BE2C (cell line): ENCODE measurements at regions not wholly inside any gene's neighbourhood (a gene's known extent, or its start where the extent isn't known, plus 50 kb on each side); places are given as distances from the start of the nearest gene placed in this dataset.

Experiments used
- DNase-seq: peaks from one replicate; pipeline ENCODE4 v3.0.0-alpha.2; 2020
- H3K27me3 ChIP-seq: fragments of 250-450 bp; sonication (Bioruptor Pico); 2 replicates; pipeline ENCODE4 v1.5.1; 2020; ENCODE audit warnings: mild to moderate bottlenecking
- H3K36me3 ChIP-seq: fragments of 250-450 bp; sonication (Bioruptor Pico); 2 replicates; pipeline ENCODE4 v1.5.1; 2020; ENCODE audit warnings: mild to moderate bottlenecking
- H3K4me1 ChIP-seq: fragments of 250-450 bp; sonication (Bioruptor Pico); 2 replicates; pipeline ENCODE4 v1.5.1; 2020
- H3K4me3 ChIP-seq: 2 replicates; pipeline ENCODE4 v1.5.1; 2011; ENCODE audit warnings: low read depth, low read length
- H3K9me3 ChIP-seq: fragments of 250-450 bp; sonication (Bioruptor Pico); 2 replicates; pipeline ENCODE4 v1.5.1; 2020
- CTCF ChIP-seq: IDR thresholded peaks from 2 replicates; pipeline ENCODE4 v1.5.1; 2012; ENCODE audit warnings: mild to moderate bottlenecking, low read depth, low read length

GRCh38 chr7:25750744-25751508 lies 401.1 kb upstream of the NFE2L3 start:
- DNase-seq: no peak
- no peak for TF ChIP-seq CTCF
- no peaks in the 10 kb centered on the region for H3K27me3 ChIP-seq

GRCh38 chr7:25752154-25752553 lies 399.8 kb upstream of the NFE2L3 start:
- TF ChIP-seq CTCF: no peak
- Histone ChIP-seq H3K4me1 (no peaks in the 10 kb centered on the region), H3K27me3 (no peaks in the 10 kb centered on the region)

More at GRCh38 chr7:25750744-25751508, 401.1 kb upstream of the NFE2L3 start:
- no peak overlapping the region for H3K4me3 ChIP-seq
- H3K36me3 ChIP-seq: no peaks in the 10 kb centered on the region
- H3K9me3 ChIP-seq: no peaks in the 10 kb centered on the region
- no peaks in the 10 kb centered on the region for H3K4me1 ChIP-seq

GRCh38 chr7:25752967-25753791 lies 398.8 kb upstream of the NFE2L3 start:
- H3K4me3 ChIP-seq: no peak overlapping the region
- H3K27me3 ChIP-seq: no peaks in the 10 kb centered on the region
- no peak for DNase-seq
- TF ChIP-seq CTCF: no peak
- H3K36me3 ChIP-seq: no peaks in the 10 kb centered on the region
- no peaks in the 10 kb centered on the region for H3K9me3 ChIP-seq
- H3K4me1 ChIP-seq: no peaks in the 10 kb centered on the region

More at GRCh38 chr7:25752154-25752553, 399.8 kb upstream of the NFE2L3 start:
- Histone ChIP-seq H3K4me3 (no peak overlapping the region), H3K36me3 (no peaks in the 10 kb centered on the region), H3K9me3 (no peaks in the 10 kb centered on the region)
- no peak for DNase-seq

DNA sequence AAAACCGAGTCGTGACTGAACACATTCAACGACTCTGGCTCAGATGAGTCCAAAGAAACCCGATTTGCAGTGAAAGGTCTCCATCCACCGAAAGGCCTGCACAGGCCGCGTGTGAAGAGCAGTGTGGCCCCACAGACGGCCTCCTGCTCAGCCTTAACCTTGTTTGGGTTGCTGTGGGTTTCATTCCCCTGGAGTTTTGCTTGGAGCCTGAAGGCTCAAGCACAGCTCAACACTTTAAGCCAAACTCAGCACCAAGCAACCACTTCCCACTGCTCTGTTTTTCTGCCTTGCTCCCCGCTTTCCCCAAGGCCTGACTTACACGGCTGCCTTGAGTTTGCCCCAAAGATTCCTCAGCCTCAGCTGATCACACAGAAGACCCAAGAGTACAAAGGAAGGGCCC lies 398.2 kb upstream of the NFE2L3 start:
- Histone ChIP-seq H3K27me3 (no peaks in the 10 kb centered on the region), H3K4me1 (no peaks in the 10 kb centered on the region), H3K4me3 (no peak overlapping the region), H3K9me3 (no peaks in the 10 kb centered on the region), H3K36me3 (no peaks in the 10 kb centered on the region)
- no peak for DNase-seq
- no peak for TF ChIP-seq CTCF

DNA sequence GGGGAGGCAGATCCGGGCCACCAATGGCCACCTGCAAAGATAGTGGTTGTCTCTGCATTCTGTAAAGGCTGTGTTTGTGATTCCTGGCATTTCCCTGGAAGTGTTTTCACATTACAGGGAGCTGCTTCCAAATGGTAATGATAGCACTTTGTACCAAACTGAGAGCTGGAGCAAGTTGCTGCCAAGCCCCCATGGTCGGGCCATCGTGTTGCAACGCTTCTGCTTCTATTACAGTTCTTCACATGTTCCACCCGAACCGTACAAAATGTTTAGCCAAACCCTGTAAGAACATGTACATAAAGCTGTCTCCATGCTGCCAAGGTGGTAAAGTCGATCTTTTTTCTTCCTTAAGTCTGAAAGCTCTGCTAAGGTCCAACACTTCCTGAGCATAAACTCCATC lies 397.7 kb upstream of the NFE2L3 start:
- no peaks in the 10 kb centered on the region; the same call in 1 of the 2 replicates for H3K36me3 ChIP-seq

More for the DNA sequence above, 397.7 kb upstream of the NFE2L3 start:
- no peak overlapping the region for H3K4me3 ChIP-seq
- H3K27me3 ChIP-seq: no peaks in the 10 kb centered on the region
- TF ChIP-seq CTCF: no peak
- DNase-seq: no peak
- H3K9me3 ChIP-seq: no peaks in the 10 kb centered on the region
- no peaks in the 10 kb centered on the region for H3K4me1 ChIP-seq
